Erythroblast (primary cell): ENCODE measurements at regions not wholly inside any gene's neighbourhood (a gene's known extent, or its start where the extent isn't known, plus 50 kb on each side); places are given as distances from the start of the nearest gene placed in this dataset.

Experiments
- GATA1 ChIP-seq: IDR thresholded peaks from 2 replicates; pipeline ENCODE4 v1.6.1; 2011; ENCODE audit warnings: low read depth, mild to moderate bottlenecking, control low read depth, low read length, moderate library complexity
- POLR2A ChIP-seq: IDR thresholded peaks from 2 replicates; pipeline ENCODE4 v1.6.1; 2011; ENCODE audit warnings: mild to moderate bottlenecking, low read length

DNA sequence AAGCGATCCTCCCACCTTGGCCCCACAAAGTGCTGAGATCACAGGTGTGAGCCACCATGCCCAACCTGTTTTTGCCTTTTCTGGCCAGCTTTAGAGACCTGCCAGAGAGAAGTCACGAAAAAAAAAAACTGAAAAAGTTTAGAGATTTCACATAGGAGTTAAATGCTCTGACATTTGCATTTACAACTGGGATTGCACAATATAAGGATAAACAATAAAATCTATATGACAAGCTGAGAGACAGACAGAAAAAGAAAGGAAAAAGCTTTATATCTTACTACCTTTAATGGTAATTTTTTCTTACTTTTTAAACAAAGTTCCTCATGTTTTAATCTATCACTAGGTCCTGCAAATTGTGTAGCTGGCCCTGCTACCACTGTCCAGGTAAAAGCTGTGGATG lies 466.5 kb downstream of the TXNL1 start:
- TF ChIP-seq POLR2A (no peak), GATA1 (no peak)
